Calu3 (cell line): ENCODE measurements at regions not wholly inside any gene's neighbourhood (a gene's known extent, or its start where the extent isn't known, plus 50 kb on each side); places are given as distances from the start of the nearest gene placed in this dataset.

Experiments used
- BruUV-seq: library from RNA; stranded (reverse); fragments of 400-500 nt; replicated peaks from 2 replicates; lab custom pipeline; 2021; lab: Mats Ljungman, UMichigan
- CTCF ChIA-PET: fragments of 300-600 bp; sonication (Branson Sonifier 250); formaldehyde crosslinking; loops from one replicate; lab custom pipeline; 2022; ENCODE audit warnings: antibody characterized with exemption; lab: Charles Lee
- DNase-seq: peaks from one replicate; pipeline ENCODE4 v3.0.0; 2022
- H3K27ac Mint-ChIP-seq: one replicate; pipeline ENCODE4 v1.8.0; 2022; ENCODE audit warnings: mixed read lengths; ENCODE audit not compliant: unreplicated experiment
- H3K27me3 Mint-ChIP-seq: one replicate; pipeline ENCODE4 v1.8.0; 2022; ENCODE audit warnings: mixed read lengths; ENCODE audit not compliant: unreplicated experiment
- H3K36me3 Mint-ChIP-seq: one replicate; pipeline ENCODE4 v1.8.0; 2022; ENCODE audit warnings: mild to moderate bottlenecking, moderate library complexity, mixed read lengths; ENCODE audit not compliant: insufficient read depth, unreplicated experiment
- H3K4me1 Mint-ChIP-seq: one replicate; pipeline ENCODE4 v1.8.0; 2022; ENCODE audit warnings: mild to moderate bottlenecking, low read depth, mixed read lengths; ENCODE audit not compliant: unreplicated experiment
- H3K4me3 Mint-ChIP-seq: one replicate; pipeline ENCODE4 v1.8.0; 2022; ENCODE audit warnings: mild to moderate bottlenecking, low read depth, moderate library complexity, mixed read lengths; ENCODE audit not compliant: unreplicated experiment
- H3K9me3 Mint-ChIP-seq: one replicate; pipeline ENCODE4 v1.8.0; 2022; ENCODE audit warnings: low read depth, mixed read lengths; ENCODE audit not compliant: unreplicated experiment
- CTCF ChIP-seq: fragments of 200-600 bp; IDR thresholded peaks from one replicate; pipeline ENCODE4 v1.8.0; 2022; ENCODE audit warnings: antibody characterized with exemption; ENCODE audit not compliant: unreplicated experiment
- intact Hi-C: fragments of 100-400 bp; cut with micrococcal nuclease; formaldehyde crosslinking; loops from one replicate; pipeline ENCODE4 v1.10.0; 2022; ENCODE audit not compliant: unreplicated experiment

- no peak overlapping the region for H3K4me3 Mint-ChIP-seq
- H3K27me3 Mint-ChIP-seq, result peaks cover 92% of the 10 kb centered on the region
- no TSS peak for BruUV-seq
- intact Hi-C loops, result no loop called here
- no peak overlapping the region for H3K27ac Mint-ChIP-seq
- no peak for TF ChIP-seq CTCF
- DNase-seq, result no peak
- H3K4me1 Mint-ChIP-seq, result no peaks in the 10 kb centered on the region
- no peaks in the 10 kb centered on the region for H3K36me3 Mint-ChIP-seq
- CTCF ChIA-PET, result no interaction called here
- H3K9me3 Mint-ChIP-seq, result no peaks in the 10 kb centered on the region
These were observed 186.0 kb upstream of the FOXF1 start for GRCh38 chr16:86324320-86324719.

GRCh38 chr16:86325360-86325759 is 185.0 kb upstream of the FOXF1 start:
- Mint-ChIP-seq H3K27ac (no peak overlapping the region), H3K4me1 (no peaks in the 10 kb centered on the region), H3K9me3 (no peaks in the 10 kb centered on the region), H3K4me3 (no peak overlapping the region), H3K36me3 (no peaks in the 10 kb centered on the region), H3K27me3 (peaks cover 92% of the 10 kb centered on the region)
- no peak for DNase-seq
- CTCF ChIA-PET, result interaction anchor here (1.2 kb wide), 1 partner anchor 26 kb away, joined by 3 read pairs; no protein-coding TSS in a partner anchor
- no peak for TF ChIP-seq CTCF
- intact Hi-C loops, result no loop called here
- BruUV-seq, result no TSS peak

DNA sequence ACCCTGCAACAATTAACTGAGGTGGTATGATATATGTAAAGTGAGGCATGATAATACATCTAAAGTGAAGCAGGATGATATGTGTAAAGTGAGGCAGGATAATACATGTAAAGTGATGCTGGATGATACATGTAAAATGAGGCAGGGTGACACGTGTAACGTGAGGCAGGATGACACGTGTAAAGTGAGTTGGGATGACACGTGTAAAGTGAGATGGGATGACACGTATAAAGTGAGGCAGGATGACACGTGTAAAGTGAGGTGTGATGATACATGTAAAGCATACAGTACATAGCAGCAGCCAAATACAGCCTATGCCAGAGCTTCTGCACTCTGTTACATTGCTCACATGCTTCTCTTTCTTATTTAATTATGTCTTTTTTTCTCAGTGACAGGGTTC is 184.4 kb upstream of the FOXF1 start:
- no peak for DNase-seq
- H3K9me3 Mint-ChIP-seq, result no peaks in the 10 kb centered on the region
- H3K4me1 Mint-ChIP-seq, result no peaks in the 10 kb centered on the region
- no peak overlapping the region for H3K27ac Mint-ChIP-seq
- intact Hi-C loops, result no loop called here
- H3K36me3 Mint-ChIP-seq, result no peaks in the 10 kb centered on the region
- peaks cover 92% of the 10 kb centered on the region for H3K27me3 Mint-ChIP-seq
- TF ChIP-seq CTCF, result no peak
- no peak overlapping the region for H3K4me3 Mint-ChIP-seq
- no TSS peak for BruUV-seq
- CTCF ChIA-PET, result interaction anchor here (1.2 kb wide), 1 partner anchor 26 kb away, joined by 3 read pairs; no protein-coding TSS in a partner anchor

GRCh38 chr16:86327321-86327720 is 183.0 kb upstream of the FOXF1 start:
- H3K27ac Mint-ChIP-seq, result no peak overlapping the region
- no TSS peak for BruUV-seq
- H3K27me3 Mint-ChIP-seq, result peaks cover 92% of the 10 kb centered on the region
- H3K9me3 Mint-ChIP-seq, result no peaks in the 10 kb centered on the region
- H3K4me1 Mint-ChIP-seq, result no peaks in the 10 kb centered on the region
- CTCF ChIA-PET, result interaction anchor here (0.7 kb wide), 1 partner anchor 9 kb away, joined by 3 read pairs; no protein-coding TSS in a partner anchor
- no peaks in the 10 kb centered on the region for H3K36me3 Mint-ChIP-seq
- intact Hi-C loops, result no loop called here
- H3K4me3 Mint-ChIP-seq, result no peak overlapping the region
- TF ChIP-seq CTCF, result no peak
- no peak for DNase-seq
